Fibroblast of villous mesenchyme (primary cell): ENCODE measurements at regions not wholly inside any gene's neighbourhood (a gene's known extent, or its start where the extent isn't known, plus 50 kb on each side); places are given as distances from the start of the nearest gene placed in this dataset.

Experiments
- DNase-seq: peaks from one replicate; pipeline ENCODE4 v3.0.0-alpha.2; 2010; ENCODE audit warnings: low read depth
- H3K4me3 ChIP-seq: 2 replicates; pipeline ENCODE4 v1.5.1; 2011; ENCODE audit warnings: low read depth, mild to moderate bottlenecking, low read length
- TF ChIP-seq, protein P1 (sequence below): IDR thresholded peaks from 2 replicates; pipeline ENCODE4 v1.5.1; 2012; ENCODE audit warnings: low read depth, mild to moderate bottlenecking, low read length; ENCODE audit not compliant: insufficient read depth

DNA sequence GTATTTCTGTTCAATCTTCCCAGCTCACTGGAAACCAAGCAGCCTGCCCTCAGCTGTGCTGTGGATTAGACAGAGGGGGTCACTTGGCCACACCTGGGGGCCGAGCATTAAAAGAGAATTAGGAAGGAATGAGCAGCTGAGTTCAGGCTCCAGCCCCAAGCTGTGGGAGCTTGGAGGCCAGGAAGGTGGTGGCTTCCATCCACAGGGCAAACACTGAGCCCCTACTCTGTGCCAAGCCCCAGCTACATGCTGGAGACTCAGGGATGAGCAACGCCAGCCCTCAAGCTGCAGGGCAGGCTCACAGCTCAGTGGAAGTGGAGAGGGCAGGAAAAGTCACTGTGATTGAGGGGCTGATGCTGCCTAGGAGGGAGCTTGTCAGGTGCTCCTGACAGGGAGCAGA, 412.7 kb downstream of the BCL11B start:
- DNase-seq = no peak
- no peak overlapping the region for H3K4me3 ChIP-seq
- TF ChIP-seq, protein P1, sequence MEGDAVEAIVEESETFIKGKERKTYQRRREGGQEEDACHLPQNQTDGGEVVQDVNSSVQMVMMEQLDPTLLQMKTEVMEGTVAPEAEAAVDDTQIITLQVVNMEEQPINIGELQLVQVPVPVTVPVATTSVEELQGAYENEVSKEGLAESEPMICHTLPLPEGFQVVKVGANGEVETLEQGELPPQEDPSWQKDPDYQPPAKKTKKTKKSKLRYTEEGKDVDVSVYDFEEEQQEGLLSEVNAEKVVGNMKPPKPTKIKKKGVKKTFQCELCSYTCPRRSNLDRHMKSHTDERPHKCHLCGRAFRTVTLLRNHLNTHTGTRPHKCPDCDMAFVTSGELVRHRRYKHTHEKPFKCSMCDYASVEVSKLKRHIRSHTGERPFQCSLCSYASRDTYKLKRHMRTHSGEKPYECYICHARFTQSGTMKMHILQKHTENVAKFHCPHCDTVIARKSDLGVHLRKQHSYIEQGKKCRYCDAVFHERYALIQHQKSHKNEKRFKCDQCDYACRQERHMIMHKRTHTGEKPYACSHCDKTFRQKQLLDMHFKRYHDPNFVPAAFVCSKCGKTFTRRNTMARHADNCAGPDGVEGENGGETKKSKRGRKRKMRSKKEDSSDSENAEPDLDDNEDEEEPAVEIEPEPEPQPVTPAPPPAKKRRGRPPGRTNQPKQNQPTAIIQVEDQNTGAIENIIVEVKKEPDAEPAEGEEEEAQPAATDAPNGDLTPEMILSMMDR = no peak

- DNase-seq = no peak
- no peak overlapping the region for H3K4me3 ChIP-seq
- TF ChIP-seq, protein P1 = no peak
Measured at GRCh38 chr14:98864211-98864610, 407.8 kb downstream of the BCL11B start.

DNA sequence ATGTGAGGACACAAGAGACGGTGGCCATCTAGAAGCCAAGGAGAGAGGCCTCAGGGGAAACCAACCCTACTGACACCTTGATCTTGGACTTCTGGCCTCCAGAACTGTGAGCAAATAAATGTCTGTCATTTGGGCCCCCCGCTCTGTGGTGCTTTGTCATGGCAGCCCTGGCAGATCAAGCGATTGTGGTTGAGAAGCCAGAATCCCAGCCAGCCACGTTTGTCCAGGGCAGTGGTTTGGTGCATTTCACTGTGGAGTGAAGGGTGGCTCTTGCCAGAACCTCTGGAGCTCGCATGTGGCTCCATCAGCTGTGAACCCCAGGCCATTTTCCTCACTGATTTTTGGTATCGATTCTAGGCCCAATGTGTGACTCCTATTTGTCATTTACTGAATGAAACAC, 404.9 kb downstream of the BCL11B start:
- TF ChIP-seq, protein P1 = no peak
- no peak overlapping the region for H3K4me3 ChIP-seq
- DNase-seq = no peak

GRCh38 chr14:98867726-98868125, 404.3 kb downstream of the BCL11B start:
- TF ChIP-seq, protein P1 = no peak
- H3K4me3 ChIP-seq = no peak overlapping the region
- DNase-seq = no peak

DNA sequence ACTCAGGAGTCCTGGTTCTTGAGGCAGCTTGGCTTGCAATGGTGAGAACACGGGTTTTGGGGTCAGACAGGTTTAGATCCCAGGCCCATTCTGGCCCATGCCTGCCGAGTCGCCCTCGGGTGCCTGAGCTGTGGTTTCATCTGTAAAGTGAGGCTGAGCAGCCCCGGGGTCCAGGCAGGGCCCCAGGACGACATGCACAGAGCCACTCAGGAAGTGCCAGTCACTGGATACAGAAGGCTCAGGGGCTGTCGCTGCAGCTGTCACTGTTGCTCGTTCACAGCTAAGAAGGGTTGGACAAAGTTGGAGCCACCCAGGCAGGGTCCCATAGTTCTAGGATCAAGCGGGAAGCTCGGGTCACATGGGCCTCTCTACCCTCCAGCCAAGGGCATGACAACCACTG, 403.1 kb downstream of the BCL11B start:
- H3K4me3 ChIP-seq = no peak overlapping the region
- TF ChIP-seq, protein P1 = no peak
- no peak for DNase-seq

- TF ChIP-seq, protein P1 = no peak
- no peak for DNase-seq
- no peak overlapping the region for H3K4me3 ChIP-seq
Measured at GRCh38 chr14:98871796-98872195, 400.2 kb downstream of the BCL11B start.

- TF ChIP-seq, protein P1 = no peak
- H3K4me3 ChIP-seq = no peak overlapping the region
- DNase-seq = no peak
Measured at GRCh38 chr14:98877065-98877464, 394.9 kb downstream of the BCL11B start.
